ENCODE measurements at regions not wholly inside any gene's neighbourhood (a gene's known extent, or its start where the extent isn't known, plus 50 kb on each side); places are given as distances from the start of the nearest gene placed in this dataset.

DNA sequence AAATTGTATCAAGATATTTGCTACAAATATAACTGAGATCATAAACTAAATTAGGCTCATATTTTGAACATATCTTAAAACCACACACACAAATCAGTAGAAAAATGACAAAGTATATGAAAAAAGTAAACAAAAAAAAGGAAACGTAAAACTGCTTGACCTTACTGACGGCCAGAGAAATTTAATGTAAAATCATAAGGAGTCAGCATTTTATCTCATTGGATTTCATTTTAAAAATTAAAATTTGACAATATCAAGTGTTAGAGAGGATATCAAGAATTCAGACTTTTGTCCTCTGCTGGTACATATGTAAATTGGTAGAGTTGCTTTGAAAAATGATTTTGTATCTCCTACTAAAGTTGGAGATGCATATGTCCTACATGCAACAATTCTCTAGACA is 209.2 kb upstream of the ZC3H15 start:
- FAIRE-seq: no peak
- DNase-seq (ENCODE audit: low spot score): no peak

DNA sequence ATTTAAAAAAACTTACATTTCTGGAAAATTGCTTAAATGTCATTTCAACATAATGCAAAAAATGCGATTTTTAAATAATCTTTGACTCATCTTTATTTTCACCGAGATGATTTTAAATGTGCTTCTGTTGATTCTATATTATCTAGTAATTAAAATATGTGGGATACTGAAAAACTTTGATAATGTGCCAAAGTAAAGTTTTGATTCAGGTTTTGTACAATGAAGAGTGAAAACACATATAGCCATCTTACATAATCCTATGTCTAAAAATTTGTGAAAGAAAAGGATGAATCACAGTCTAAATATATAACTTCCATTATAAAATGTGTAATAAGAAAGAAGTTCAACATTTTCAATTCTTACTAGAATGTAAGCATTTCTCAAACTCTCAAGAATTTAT is 204.3 kb upstream of the ZC3H15 start:
- no peak for FAIRE-seq
- no peak for DNase-seq (ENCODE audit: low spot score)

DNA sequence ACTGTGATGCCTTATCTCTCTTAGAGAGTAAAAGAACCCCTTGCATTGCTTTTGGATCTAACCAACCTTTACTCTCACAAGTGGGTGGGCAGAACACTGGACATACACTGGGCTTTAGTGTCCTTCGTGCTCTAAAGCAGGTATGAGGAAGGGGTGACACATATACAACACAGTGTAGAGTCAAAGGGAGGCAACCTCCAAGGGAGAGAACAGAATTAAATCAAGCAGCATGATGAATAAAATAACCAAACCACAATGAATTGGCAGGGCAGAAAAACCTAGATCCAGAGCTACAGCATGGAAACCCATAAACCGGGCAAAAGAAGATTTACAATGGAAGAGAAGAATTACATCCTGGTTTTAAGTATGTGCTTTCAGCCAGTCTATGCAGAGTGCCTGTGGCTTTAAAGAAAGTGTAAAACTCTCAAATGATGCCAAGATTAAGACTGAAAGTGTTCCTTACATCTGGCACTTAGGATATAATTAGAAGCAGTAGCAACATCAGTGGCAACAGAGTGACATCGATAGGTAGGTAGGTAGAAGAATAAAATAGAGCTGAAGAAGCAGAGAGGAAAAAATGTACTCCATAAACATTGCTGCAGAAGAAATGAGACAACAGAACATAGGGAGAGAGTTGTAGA is 191.7 kb upstream of the ZC3H15 start:
- DNase-seq (ENCODE audit: low spot score) (no peak), FAIRE-seq (no peak)

DNA sequence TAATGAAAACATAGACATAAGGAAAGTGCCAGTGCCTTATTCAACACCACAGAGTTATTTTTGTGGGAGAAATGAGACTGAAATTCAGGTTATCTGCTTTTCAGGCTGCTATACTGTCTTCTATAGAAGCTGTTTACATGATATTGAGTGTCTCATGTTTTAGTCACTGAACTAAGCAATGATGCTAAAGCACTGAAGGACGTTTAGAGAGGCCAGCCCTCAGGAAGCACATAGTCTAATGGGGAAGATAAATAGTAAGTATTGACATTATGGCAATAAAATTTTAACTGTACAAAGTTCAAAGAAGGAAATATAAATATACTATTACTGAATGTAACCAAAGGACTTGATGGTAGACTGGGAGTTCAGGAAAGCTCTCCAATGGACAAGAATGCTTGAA is 186.4 kb upstream of the ZC3H15 start:
- FAIRE-seq (no peak), DNase-seq (ENCODE audit: low spot score) (no peak)

DNA sequence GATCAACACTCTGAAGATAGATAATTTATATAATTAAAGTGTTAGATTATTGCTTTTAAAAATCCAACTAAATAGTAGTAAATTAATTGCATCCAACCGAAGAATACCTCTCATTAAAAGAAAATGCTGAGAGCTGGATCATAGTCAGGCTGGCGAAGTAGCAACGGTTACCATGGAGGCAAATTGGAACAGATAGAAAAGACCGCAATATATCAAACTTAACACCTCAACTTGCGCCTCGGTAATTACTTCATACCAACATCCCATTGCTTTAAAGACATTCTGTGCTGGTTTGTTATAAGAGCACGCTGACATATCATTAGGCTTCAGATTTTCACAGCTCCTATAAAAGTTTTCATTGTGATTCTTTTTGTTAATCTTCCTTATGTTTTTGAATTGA is 183.8 kb upstream of the ZC3H15 start:
- FAIRE-seq (no peak), DNase-seq (ENCODE audit: low spot score) (no peak)

DNA sequence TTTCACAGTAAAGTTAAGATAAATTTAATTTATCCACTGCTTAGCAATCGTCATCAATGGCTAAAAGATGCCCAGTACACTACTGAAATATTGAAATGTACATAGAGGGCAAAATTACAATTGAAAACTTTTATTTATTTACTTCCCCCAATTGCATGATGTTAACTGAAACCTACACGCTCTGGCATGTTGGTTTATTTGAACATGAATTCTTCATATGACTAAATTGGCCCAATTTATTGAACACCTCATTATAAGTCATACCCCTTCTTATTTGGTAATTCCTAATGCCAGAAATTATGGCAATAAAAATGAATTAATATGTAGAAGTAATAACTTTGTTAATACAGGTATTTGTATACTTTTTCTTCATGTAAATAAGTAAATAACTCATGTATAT is 183.0 kb upstream of the ZC3H15 start:
- FAIRE-seq (no peak), DNase-seq (ENCODE audit: low spot score) (no peak)

DNA sequence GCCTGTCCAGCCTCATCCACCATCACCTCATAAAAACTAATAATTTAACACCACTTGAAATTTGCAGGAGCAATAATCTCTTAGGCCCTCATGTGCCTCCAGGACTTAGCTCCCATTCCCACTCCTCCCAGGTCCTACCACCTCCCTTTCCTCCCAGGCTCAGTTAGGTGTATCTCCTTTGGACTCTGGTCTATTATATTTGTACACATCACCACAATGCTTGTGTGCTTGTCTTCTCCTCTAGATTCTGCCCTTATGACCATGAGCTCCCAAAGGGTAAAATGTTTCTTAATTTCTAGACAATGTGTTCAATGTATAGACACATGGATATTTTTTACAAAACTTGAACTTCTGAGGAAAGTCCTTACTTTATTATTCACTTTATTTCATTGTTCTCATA is 182.0 kb upstream of the ZC3H15 start:
- FAIRE-seq (no peak), DNase-seq (ENCODE audit: low spot score) (no peak)

DNA sequence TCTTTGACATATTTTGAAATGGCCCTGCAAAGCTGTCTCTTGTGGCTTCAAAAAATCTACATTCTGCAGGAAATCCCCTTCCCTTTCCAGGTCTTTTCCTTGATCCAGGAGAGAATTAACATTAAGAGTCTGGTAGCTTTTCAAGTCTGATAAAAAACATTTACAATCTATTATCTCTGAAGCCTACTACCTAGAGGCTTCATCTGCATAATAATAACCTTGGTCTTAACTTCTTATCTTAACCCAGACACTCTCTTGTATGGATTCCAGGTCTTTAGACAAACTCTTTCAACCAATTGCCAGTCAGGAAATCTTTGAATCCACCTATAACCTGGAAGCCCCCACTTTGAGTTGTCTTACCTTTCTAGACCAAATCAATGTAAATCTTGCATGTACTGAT is 179.3 kb upstream of the ZC3H15 start:
- DNase-seq (ENCODE audit: low spot score) (no peak), FAIRE-seq (no peak)

DNA sequence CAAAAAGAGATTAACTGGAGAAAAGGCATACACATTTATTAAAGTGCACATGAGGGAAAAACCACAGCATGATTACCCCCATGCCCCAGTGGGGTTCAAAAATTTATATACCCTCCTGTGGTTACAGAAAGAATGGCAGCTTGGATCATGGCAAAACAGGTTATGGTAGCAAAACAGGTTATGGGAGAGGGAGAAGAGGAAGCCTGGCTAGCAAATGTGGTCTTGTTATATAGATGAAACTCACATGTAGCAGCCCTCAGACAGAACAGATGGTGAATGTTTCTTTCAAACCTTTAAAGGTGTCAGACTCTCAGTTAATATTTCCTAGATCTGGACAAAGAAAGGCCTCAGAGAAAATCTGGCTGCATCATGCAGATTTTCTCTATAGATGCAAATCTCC is 178.2 kb upstream of the ZC3H15 start:
- FAIRE-seq (no peak), DNase-seq (ENCODE audit: low spot score) (no peak)

DNA sequence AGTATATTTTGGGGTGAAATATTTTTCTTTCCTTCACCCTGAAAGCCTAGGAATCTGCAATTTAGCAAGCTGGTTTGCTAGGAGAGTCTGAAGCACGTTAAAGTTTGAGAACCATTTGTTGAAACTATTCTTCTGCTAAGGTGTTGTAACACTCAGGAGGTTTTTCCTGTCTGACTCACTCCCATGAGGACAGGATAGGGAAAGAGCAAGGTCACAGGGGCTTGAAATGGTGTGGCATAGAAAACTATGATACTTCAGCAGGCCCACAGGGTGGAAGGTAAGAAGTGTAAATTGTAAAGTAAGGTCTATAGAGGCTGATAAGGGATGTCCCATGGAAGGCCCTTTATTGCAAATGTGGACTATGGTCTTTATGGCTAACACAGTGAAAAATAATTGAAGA is 177.7 kb upstream of the ZC3H15 start:
- FAIRE-seq (no peak), DNase-seq (ENCODE audit: low spot score) (no peak)

DNA sequence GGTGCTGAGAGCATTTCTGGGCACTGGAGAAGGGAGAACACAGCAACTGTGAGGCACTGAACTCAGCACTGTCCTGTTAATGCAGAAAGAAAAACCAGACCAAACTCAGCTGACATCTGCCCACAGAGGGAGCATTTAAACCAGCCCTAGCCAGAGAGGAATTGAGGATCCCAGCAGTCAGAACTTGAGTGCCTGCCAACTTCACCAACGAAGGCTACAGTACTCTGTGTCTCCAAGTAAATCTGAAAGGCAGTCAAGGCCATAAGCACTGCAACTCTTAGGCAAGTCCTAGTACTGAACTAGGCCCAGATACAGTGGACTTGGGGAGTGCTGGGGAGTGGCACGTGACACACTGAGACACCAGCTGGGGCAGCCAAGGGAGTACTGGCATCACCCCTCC is 176.2 kb upstream of the ZC3H15 start:
- DNase-seq (ENCODE audit: low spot score) (no peak), FAIRE-seq (no peak)

DNA sequence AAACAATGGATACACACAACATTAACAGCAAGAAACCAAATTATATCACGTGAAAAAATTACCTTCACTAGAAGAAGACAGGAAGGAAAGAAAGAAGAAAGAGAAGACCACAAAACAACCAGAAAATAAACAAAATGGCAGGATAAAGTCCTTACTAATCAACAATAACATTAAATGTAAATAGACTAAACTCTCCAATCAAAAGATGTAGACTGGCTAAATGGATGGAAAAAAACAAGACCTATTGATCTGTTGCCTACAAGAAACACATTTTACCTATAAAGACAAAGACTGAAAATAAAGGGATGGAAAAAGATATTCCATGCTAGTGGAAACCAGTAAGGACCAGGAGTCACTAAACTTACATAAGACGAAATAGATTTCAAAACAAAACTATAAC is 167.0 kb upstream of the ZC3H15 start:
- no peak for FAIRE-seq
- no peak for DNase-seq (ENCODE audit: low spot score)

DNA sequence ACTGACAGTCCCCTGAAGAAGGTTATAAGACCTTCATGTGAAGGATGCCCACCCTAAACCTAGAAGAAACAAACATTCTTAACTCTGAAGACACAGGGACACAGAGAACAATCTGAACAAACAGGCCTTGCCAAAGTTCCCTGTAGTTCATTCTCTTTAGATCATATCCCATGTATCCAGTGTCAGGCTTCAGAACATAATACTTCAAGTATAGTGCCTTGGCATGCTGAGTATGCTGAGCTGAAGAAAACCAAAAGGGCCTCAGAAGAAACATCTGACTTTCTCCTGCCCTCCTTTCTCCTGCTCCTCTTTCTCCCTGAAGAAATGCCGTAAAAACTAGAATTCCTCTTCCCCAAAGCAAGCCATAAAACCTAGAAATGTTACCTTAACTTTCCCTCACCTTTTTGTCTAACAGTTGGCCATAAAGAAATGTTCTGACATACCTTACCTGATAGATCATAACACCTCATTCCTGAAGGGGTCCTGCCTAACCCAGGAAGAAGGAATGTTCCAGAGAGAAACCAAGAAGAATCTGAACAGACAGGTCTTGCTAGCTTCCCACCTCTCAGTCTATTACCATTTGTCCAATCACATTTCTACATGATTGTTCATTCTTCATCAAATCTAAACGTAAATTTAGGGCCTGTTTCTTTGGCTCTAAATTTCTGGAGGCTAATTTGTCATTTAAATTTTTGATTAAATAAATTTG is 160.1 kb upstream of the ZC3H15 start:
- FAIRE-seq: no peak
- no peak for DNase-seq (ENCODE audit: low spot score)

DNA sequence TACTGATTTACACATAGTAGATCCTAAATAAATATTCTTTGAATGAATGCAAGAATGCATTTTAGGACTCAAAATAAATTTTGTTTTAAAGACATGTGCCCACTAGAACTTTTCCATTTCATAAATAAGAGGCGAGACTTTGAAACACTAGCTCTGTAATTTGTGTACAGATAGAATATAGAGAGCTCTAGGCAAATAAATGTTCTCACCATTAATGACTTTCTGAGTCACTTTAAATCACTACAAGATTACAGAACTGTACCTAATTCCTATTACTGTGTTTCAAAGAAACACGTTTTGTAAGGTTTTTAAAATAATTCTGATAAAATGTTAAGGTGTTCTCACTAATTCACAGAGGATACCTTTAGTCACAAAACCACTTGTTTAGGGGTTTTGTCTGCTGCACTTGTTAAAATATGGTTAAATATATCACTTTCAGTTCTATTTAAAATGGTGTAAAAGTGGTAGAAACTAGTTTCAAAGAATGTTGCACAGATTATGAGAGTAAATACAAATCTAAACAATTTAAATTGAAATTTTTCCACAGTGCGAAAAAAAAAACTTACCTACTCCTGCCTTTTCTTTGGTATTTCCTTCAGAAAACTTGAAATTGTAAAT is 158.7 kb upstream of the ZC3H15 start:
- DNase-seq (ENCODE audit: low spot score) (no peak), FAIRE-seq (no peak)

DNA sequence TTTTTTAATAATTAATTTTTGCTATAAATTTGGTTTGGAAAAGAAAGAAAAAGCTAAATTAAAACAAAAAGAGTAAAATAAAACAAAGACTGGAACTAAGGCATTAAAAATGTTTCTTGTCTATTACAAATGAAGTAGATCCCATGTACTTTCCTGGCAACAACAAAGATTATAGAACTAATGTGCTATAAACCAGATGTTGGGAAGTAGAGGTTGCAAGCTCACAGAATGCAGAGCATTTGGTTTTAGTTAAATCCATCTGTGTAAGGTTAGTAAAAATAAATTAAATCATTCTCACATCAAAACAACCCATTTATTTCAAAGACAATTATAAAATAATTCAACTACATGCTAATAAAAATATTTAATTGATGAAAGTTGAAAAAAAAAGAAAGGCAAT is 157.2 kb upstream of the ZC3H15 start:
- FAIRE-seq (no peak), DNase-seq (ENCODE audit: low spot score) (no peak)

DNA sequence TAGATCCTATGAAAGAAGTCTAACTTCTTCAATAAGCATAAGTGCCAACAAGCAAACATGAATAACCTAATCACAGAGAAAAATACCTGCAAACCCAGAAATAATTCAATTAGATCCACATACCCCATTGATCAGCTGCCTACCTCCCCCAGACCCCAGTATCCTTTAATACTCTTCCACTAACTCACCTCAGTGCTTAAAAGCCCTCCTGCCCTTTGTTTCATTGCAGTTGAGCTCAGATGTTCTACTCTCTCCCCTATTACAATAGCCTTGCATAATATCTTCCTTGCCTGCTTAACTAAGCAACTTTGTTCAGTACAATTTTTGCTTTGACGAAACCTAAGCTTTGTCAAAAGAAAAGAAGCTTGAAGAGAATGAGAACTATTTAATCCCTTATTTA is 156.0 kb upstream of the ZC3H15 start:
- DNase-seq (ENCODE audit: low spot score) (no peak), FAIRE-seq (no peak)

DNA sequence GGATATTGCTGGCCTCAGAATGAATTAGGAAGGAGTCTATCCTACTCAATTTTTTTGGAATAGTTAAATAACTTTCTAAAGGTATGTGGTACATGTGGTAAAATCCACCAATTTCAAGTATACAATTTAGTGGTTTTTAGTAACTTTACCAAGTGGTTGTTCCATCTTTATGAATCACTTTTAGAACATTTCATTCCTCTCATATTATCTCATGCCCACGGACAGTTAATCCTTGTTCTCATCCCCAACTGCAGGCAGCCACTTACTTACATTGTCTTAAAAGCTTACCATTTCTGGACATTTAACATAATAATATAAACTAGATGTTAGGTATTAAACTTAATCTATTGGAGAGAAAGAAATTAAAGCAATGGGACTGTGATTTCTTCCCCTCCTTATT is 146.3 kb upstream of the ZC3H15 start:
- FAIRE-seq: no peak
- DNase-seq (ENCODE audit: low spot score): no peak

DNA sequence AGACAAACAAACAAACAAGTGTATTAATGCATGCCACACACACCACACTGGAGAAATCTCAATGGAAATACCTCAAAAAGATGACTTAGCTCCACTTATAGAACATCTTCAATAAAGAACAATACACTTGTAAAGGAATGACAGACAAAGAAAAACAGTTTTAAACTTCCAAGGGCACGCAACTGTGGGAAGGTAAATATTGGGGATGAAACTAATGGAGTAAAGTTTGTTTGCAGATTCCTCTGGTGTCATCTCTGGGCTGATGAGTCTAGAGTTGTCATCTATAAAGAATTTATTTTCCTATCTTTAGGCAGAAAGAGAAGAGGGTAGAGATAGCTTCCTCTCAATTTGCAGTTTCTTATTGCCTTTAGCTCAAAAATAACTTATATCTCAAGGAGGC is 144.0 kb upstream of the ZC3H15 start:
- DNase-seq (ENCODE audit: low spot score): no peak

DNA sequence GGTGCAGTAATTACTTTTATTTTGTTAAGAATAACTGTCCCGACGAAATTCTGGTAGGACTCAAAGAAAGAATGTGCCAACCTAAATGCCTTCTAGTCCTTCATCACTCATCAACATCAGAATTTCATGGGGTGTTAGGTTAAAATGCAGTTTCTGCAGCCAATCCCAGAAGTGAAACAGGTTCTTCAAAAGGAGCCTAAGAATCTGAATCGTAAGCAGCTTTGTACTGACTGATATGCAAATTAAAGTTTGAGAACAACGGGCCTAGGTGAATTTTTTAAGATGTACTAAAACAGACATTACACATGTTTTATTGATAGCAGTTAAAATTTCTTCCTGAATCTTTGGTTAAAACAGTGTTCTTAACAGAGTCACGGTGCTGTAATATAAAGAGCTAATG is 140.3 kb upstream of the ZC3H15 start:
- FAIRE-seq (no peak), DNase-seq (ENCODE audit: low spot score) (no peak)

More for the DNA sequence above, 144.0 kb upstream of the ZC3H15 start:
- no peak for FAIRE-seq

DNA sequence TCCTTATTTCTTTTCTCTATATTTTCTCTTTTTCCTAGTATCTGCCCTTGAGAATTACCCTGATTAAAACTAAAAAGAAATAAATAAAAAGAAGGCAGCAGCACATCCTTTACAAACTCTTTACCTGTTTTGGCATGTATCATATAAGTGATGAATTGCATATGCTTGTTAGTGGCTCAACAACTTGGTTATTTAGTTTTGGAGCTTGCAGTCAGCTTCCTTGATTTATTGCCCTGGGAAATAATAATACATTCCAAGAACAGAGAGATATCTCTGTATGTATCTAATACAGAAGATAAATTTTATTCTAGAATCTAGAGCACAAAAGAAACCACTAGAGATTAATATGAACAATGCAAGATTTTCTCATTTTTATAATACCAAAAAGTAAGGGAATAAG is 139.8 kb upstream of the ZC3H15 start:
- no peak for DNase-seq (ENCODE audit: low spot score)
- FAIRE-seq: no peak

DNA sequence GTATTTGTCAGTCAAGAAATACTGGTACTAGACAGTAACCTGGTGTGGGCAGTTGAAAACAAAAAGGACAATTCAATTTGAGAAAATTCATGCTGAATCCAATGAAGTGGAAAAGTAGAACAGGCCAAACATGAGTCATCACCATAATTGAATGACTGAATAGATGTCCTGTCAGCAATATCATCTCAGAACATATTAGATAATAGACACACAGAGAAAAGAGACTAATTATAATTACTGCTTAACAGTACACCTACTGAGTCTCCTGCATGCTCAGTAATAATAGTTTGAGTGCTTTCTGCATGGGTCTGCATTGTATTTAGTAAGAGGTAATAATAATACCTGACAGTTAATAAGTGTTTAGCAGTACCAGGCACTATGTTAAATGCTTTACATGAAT is 138.6 kb upstream of the ZC3H15 start:
- DNase-seq (ENCODE audit: low spot score) (no peak), FAIRE-seq (peak; percentile 77)

DNA sequence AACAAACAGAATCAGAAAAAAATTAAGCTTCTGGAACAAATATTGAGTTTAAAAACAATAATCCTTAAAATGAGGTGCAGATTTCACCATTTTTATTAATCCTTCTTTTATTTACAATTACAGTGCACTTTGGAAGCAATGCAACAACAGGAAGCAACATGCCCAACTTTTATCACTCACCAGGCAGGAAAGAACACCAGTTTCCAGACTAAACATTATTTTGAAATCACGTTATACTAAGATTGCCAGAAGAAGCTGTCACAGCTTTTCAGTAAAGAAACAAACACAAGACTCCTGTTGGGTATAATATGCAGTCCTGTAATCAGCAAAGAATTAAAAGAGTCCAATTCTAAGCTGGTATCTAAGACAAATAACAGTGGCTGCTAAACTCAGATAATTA is 137.9 kb upstream of the ZC3H15 start:
- no peak for DNase-seq (ENCODE audit: low spot score)
- no peak for FAIRE-seq

DNA sequence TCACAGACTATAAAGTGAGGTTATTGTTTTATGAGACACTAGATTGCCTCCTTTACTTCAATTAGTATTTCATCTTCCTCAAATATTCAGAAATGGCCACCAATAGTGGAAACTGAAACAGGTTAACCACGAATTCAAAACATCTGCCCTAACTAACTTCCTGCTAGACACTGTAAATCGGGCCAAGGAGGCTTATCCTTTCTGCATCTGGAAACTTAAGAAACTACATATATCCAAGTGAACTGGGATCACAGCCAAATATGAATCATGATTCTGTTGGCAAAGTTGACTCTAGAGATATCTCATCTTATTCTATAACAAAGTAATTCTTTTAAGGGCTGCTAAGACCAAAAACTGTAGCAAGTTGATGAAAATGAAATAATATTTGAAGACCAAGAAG is 136.6 kb upstream of the ZC3H15 start:
- peak; percentile 15 for DNase-seq (ENCODE audit: low spot score)
- FAIRE-seq: no peak
